ENCODE measurements at regions not wholly inside any gene's neighbourhood (a gene's known extent, or its start where the extent isn't known, plus 50 kb on each side); places are given as distances from the start of the nearest gene placed in this dataset.

- H3K36me3 Mint-ChIP-seq (ENCODE audit: low read depth): no peaks in the 10 kb centered on the region
- H3K27me3 Mint-ChIP-seq (ENCODE audit: insufficient read depth): no peaks in the 10 kb centered on the region
- Histone ChIP-seq H3K4me3 (ENCODE audit: low read length) (no peak overlapping the region), H3K36me3 (ENCODE audit: control insufficient read depth, insufficient read depth, low read length) (no peaks in the 10 kb centered on the region), H3K9ac (ENCODE audit: extremely low read depth, low read length, poor library complexity, severe bottlenecking) (no peak overlapping the region), H3K4me1 (ENCODE audit: control insufficient read depth, insufficient read depth, low read length) (no peaks in the 10 kb centered on the region), H3K27me3 (ENCODE audit: control insufficient read depth, insufficient read depth, low read length, poor library complexity, severe bottlenecking) (no peaks in the 10 kb centered on the region), H3K9me3 (ENCODE audit: control insufficient read depth, low read length) (no peaks in the 10 kb centered on the region), H3K27ac (ENCODE audit: low read depth, low read length) (no peak overlapping the region)
- H3K4me3 Mint-ChIP-seq: no peak overlapping the region
- no peak for DNase-seq
- no peaks in the 10 kb centered on the region for H3K9me3 Mint-ChIP-seq
- no peak for TF ChIP-seq CTCF (conservative IDR thresholded peaks at IDR 0.05)
- H3K4me1 Mint-ChIP-seq: no peaks in the 10 kb centered on the region
- no peak overlapping the region for H3K27ac Mint-ChIP-seq
- WGBS, 2 experiments (ENCODE audit: insufficient coverage in 1 of 2, insufficient read length in 1 of 2): 92 to 95% methylated on average over 15 to 17 of the region's 17 CpGs
These were observed 167.8 kb upstream of the IQSEC1 start for GRCh38 chr3:13240928-13241618.

GRCh38 chr3:13239467-13239760 lies 166.2 kb upstream of the IQSEC1 start:
- H3K4me1 ChIP-seq (ENCODE audit: control insufficient read depth, insufficient read depth, low read length): no peaks in the 10 kb centered on the region
- H3K27ac ChIP-seq (ENCODE audit: low read depth, low read length): no peak overlapping the region
- 87 to 90% methylated on average over 7 to 8 of the region's 8 CpGs for WGBS, 2 experiments (ENCODE audit: insufficient coverage in 1 of 2, insufficient read length in 1 of 2)
- no peaks in the 10 kb centered on the region for H3K36me3 Mint-ChIP-seq (ENCODE audit: low read depth)
- no peak overlapping the region for H3K4me3 ChIP-seq (ENCODE audit: low read length)
- H3K4me1 Mint-ChIP-seq: peaks cover 8% of the 10 kb centered on the region
- no peaks in the 10 kb centered on the region for H3K27me3 Mint-ChIP-seq (ENCODE audit: insufficient read depth)
- DNase-seq: no peak
- H3K9me3 Mint-ChIP-seq: no peaks in the 10 kb centered on the region
- H3K27ac Mint-ChIP-seq: no peak overlapping the region
- H3K9ac ChIP-seq (ENCODE audit: extremely low read depth, low read length, poor library complexity, severe bottlenecking): no peak overlapping the region
- H3K9me3 ChIP-seq (ENCODE audit: control insufficient read depth, low read length): no peaks in the 10 kb centered on the region
- no peaks in the 10 kb centered on the region for H3K36me3 ChIP-seq (ENCODE audit: control insufficient read depth, insufficient read depth, low read length)
- no peak for TF ChIP-seq CTCF (conservative IDR thresholded peaks at IDR 0.05)
- no peaks in the 10 kb centered on the region for H3K27me3 ChIP-seq (ENCODE audit: control insufficient read depth, insufficient read depth, low read length, poor library complexity, severe bottlenecking)
- H3K4me3 Mint-ChIP-seq: no peak overlapping the region

GRCh38 chr3:13238687-13239466 lies 165.6 kb upstream of the IQSEC1 start:
- peaks cover 13% of the 10 kb centered on the region for H3K4me1 Mint-ChIP-seq
- H3K9me3 ChIP-seq (ENCODE audit: control insufficient read depth, low read length): no peaks in the 10 kb centered on the region
- H3K27me3 Mint-ChIP-seq (ENCODE audit: insufficient read depth): no peaks in the 10 kb centered on the region
- no peak overlapping the region for H3K27ac ChIP-seq (ENCODE audit: low read depth, low read length)
- H3K4me3 ChIP-seq (ENCODE audit: low read length): no peak overlapping the region
- WGBS, 2 experiments (ENCODE audit: insufficient coverage in 1 of 2, insufficient read length in 1 of 2): 92 to 94% methylated on average over 8 to 18 of the region's 18 CpGs
- H3K4me1 ChIP-seq (ENCODE audit: control insufficient read depth, insufficient read depth, low read length): no peaks in the 10 kb centered on the region
- no peaks in the 10 kb centered on the region for H3K36me3 Mint-ChIP-seq (ENCODE audit: low read depth)
- no peaks in the 10 kb centered on the region for H3K9me3 Mint-ChIP-seq
- no peaks in the 10 kb centered on the region for H3K27me3 ChIP-seq (ENCODE audit: control insufficient read depth, insufficient read depth, low read length, poor library complexity, severe bottlenecking)
- no peak for DNase-seq
- H3K4me3 Mint-ChIP-seq: no peak overlapping the region
- H3K36me3 ChIP-seq (ENCODE audit: control insufficient read depth, insufficient read depth, low read length): no peaks in the 10 kb centered on the region
- no peak overlapping the region for H3K27ac Mint-ChIP-seq
- H3K9ac ChIP-seq (ENCODE audit: extremely low read depth, low read length, poor library complexity, severe bottlenecking): no peak overlapping the region
- no peak for TF ChIP-seq CTCF (conservative IDR thresholded peaks at IDR 0.05)

Measured in endodermal cell (in vitro differentiated cells).